Neural cell (in vitro differentiated cells): ENCODE measurements at regions not wholly inside any gene's neighbourhood (a gene's known extent, or its start where the extent isn't known, plus 50 kb on each side); places are given as distances from the start of the nearest gene placed in this dataset.

Experiments
- CTCF ChIP-seq: fragments of 450-650 bp; IDR thresholded peaks from 2 replicates; pipeline ENCODE4 v1.5.1; 2014; ENCODE audit warnings: antibody characterized with exemption, mild to moderate bottlenecking, moderate library complexity; ENCODE audit not compliant: poor library complexity, severe bottlenecking
- EP300 ChIP-seq: fragments of 450-650 bp; conservative IDR thresholded peaks from 2 replicates; pipeline ENCODE4 v1.6.1; 2014; ENCODE audit warnings: antibody characterized with exemption, mild to moderate bottlenecking, moderate library complexity; ENCODE audit not compliant: poor library complexity, severe bottlenecking
- EZH2 ChIP-seq: fragments of 200-600, 300-800 bp; shearing (Covaris generic), sonication (generic); IDR thresholded peaks from 2 replicates; pipeline ENCODE4 v1.6.1; 2014; ENCODE audit warnings: antibody characterized with exemption, low read length, borderline replicate concordance, mild to moderate bottlenecking; ENCODE audit not compliant: insufficient read depth, poor library complexity, severe bottlenecking
- POLR2AphosphoS5 ChIP-seq: IDR thresholded peaks from 2 replicates; pipeline ENCODE4 v1.6.1; 2012
- RAD21 ChIP-seq: fragments of 450-650 bp; conservative IDR thresholded peaks from 2 replicates; pipeline ENCODE4 v1.6.1; 2014; ENCODE audit warnings: antibody characterized with exemption, mild to moderate bottlenecking, moderate library complexity
- SMC3 ChIP-seq: fragments of 450-650 bp; conservative IDR thresholded peaks from 2 replicates; pipeline ENCODE4 v1.6.1; 2014; ENCODE audit warnings: antibody characterized with exemption, mild to moderate bottlenecking, moderate library complexity; ENCODE audit not compliant: poor library complexity

- TF ChIP-seq CTCF = no peak
- TF ChIP-seq POLR2AphosphoS5 = no peak
- no peak for TF ChIP-seq EZH2
- TF ChIP-seq EP300 = no peak
- TF ChIP-seq SMC3 = no peak
- TF ChIP-seq RAD21 = no peak
Measured at GRCh38 chr10:36491926-36492325, 633.5 kb upstream of the ANKRD30A start.
